ENCODE measurements at regions not wholly inside any gene's neighbourhood (a gene's known extent, or its start where the extent isn't known, plus 50 kb on each side); places are given as distances from the start of the nearest gene placed in this dataset.

GRCh38 chr2:53148221-53148620 is 619.4 kb upstream of the CHAC2 start:
- H3K79me2 ChIP-seq (ENCODE audit: control insufficient read depth, insufficient read depth, low read length): no peaks in the 10 kb centered on the region
- H3K9me1 ChIP-seq (ENCODE audit: control insufficient read depth, extremely low read depth, insufficient read depth, low read length): no peaks in the 10 kb centered on the region
- H3K27ac ChIP-seq (ENCODE audit: control insufficient read depth, insufficient read depth, low read length): no peak overlapping the region
- dilution Hi-C loops (cut with MboI; ENCODE audit: extremely low pct_ligation_motif_present, low sequenced_read_pairs): no loop called here
- no peak for TF ChIP-seq EZH2 (IDR thresholded peaks at IDR 0.05; ENCODE audit: low read length)
- TF ChIP-seq CTCF (optimal IDR thresholded peaks at IDR 0.05 in 1 of 3, IDR thresholded peaks at IDR 0.05 in 1 of 3, conservative IDR thresholded peaks at IDR 0.05 in 1 of 3; ENCODE audit: extremely low read depth in 1 of 3, insufficient read depth in 2 of 3, low read length in 3 of 3): no peak
- no peaks in the 10 kb centered on the region for H4K20me1 ChIP-seq (ENCODE audit: control insufficient read depth, extremely low read depth, insufficient read depth, low read length)
- FAIRE-seq: no peak
- H3K4me1 ChIP-seq (ENCODE audit: control insufficient read depth, extremely low read depth, insufficient read depth, low read length): no peaks in the 10 kb centered on the region
- H3K36me3 ChIP-seq (ENCODE audit: control insufficient read depth in 2 of 2, extremely low read depth in 1 of 2, insufficient read depth in 2 of 2, low read length in 2 of 2): no peaks in the 10 kb centered on the region
- H3K4me2 ChIP-seq (ENCODE audit: control insufficient read depth, extremely low read depth, insufficient read depth, low read depth, low read length): no peak overlapping the region
- no peak for DNase-seq (ENCODE audit: low read depth, low spot score)
- no peaks in the 10 kb centered on the region for H3K9me3 ChIP-seq (ENCODE audit: control insufficient read depth, low read depth, low read length)
- no peak overlapping the region for H3K9ac ChIP-seq (ENCODE audit: control insufficient read depth, extremely low read depth, insufficient read depth, low read length)
- H3K27me3 ChIP-seq (ENCODE audit: control insufficient read depth, extremely low read depth, insufficient read depth, low read length): no peaks in the 10 kb centered on the region
- no peak overlapping the region for H3K4me3 ChIP-seq (ENCODE audit: control insufficient read depth in 2 of 3, extremely low read depth in 1 of 3, insufficient read depth in 2 of 3, low read depth in 1 of 3, low read length in 3 of 3)
- H2AFZ ChIP-seq (ENCODE audit: control insufficient read depth, low read length): no peak overlapping the region

GRCh38 chr2:53131416-53131815 is 636.2 kb upstream of the CHAC2 start:
- Histone ChIP-seq H3K36me3 (ENCODE audit: control insufficient read depth in 2 of 2, extremely low read depth in 1 of 2, insufficient read depth in 2 of 2, low read length in 2 of 2) (no peaks in the 10 kb centered on the region), H3K9me1 (ENCODE audit: control insufficient read depth, extremely low read depth, insufficient read depth, low read length) (no peaks in the 10 kb centered on the region), H3K4me1 (ENCODE audit: control insufficient read depth, extremely low read depth, insufficient read depth, low read length) (peaks cover 28% of the 10 kb centered on the region), H3K79me2 (ENCODE audit: control insufficient read depth, insufficient read depth, low read length) (no peaks in the 10 kb centered on the region), H4K20me1 (ENCODE audit: control insufficient read depth, extremely low read depth, insufficient read depth, low read length) (no peaks in the 10 kb centered on the region), H3K9me3 (ENCODE audit: control insufficient read depth, low read depth, low read length) (no peaks in the 10 kb centered on the region), H3K27ac (ENCODE audit: control insufficient read depth, insufficient read depth, low read length) (peak overlapping the region; percentile 51), H3K4me2 (ENCODE audit: control insufficient read depth, extremely low read depth, insufficient read depth, low read depth, low read length) (peak overlapping the region; percentile 54), H3K27me3 (ENCODE audit: control insufficient read depth, extremely low read depth, insufficient read depth, low read length) (no peaks in the 10 kb centered on the region), H3K4me3 (ENCODE audit: control insufficient read depth in 2 of 3, extremely low read depth in 1 of 3, insufficient read depth in 2 of 3, low read depth in 1 of 3, low read length in 3 of 3) (no peak overlapping the region), H2AFZ (ENCODE audit: control insufficient read depth, low read length) (peak overlapping the region; percentile 11), H3K9ac (ENCODE audit: control insufficient read depth, extremely low read depth, insufficient read depth, low read length) (no peak overlapping the region)
- DNase-seq (ENCODE audit: low read depth, low spot score) (peak; percentile 23), FAIRE-seq (peak; percentile 52)
- TF ChIP-seq CTCF (optimal IDR thresholded peaks at IDR 0.05 in 1 of 3, IDR thresholded peaks at IDR 0.05 in 1 of 3, conservative IDR thresholded peaks at IDR 0.05 in 1 of 3; ENCODE audit: extremely low read depth in 1 of 3, insufficient read depth in 2 of 3, low read length in 3 of 3): no peak
- no peak for TF ChIP-seq EZH2 (IDR thresholded peaks at IDR 0.05; ENCODE audit: low read length)
- dilution Hi-C loops (cut with MboI; ENCODE audit: extremely low pct_ligation_motif_present, low sequenced_read_pairs): no loop called here
